ENCODE measurements at regions not wholly inside any gene's neighbourhood (a gene's known extent, or its start where the extent isn't known, plus 50 kb on each side); places are given as distances from the start of the nearest gene placed in this dataset.

DNA sequence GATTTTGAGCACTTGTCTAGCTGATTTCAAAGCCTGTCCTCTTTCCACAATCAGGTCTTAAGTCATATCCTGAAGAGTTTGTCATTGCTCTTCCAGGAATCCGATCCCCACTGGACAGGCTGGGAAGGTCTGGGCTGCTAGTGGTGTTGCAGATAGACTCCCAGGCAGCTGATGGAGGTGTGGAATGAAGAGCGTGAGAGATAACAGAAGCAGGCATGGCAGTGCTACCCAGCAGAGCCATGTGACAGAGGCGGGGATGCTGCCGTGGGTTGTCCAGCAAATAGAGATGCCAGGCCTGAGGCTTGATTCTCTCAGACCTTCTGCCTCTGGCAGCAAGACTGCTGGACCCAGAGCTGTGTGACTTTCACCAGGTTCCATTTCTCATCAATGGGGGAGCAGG is 116.5 kb upstream of the EEPD1 start:
- TF ChIP-seq CTCF (IDR thresholded peaks at IDR 0.05) (no peak), POLR2A (IDR thresholded peaks at IDR 0.05) (no peak)

Measured in adrenal gland (tissue), 5 donors.